ENCODE measurements at regions not wholly inside any gene's neighbourhood (a gene's known extent, or its start where the extent isn't known, plus 50 kb on each side); places are given as distances from the start of the nearest gene placed in this dataset.

DNA sequence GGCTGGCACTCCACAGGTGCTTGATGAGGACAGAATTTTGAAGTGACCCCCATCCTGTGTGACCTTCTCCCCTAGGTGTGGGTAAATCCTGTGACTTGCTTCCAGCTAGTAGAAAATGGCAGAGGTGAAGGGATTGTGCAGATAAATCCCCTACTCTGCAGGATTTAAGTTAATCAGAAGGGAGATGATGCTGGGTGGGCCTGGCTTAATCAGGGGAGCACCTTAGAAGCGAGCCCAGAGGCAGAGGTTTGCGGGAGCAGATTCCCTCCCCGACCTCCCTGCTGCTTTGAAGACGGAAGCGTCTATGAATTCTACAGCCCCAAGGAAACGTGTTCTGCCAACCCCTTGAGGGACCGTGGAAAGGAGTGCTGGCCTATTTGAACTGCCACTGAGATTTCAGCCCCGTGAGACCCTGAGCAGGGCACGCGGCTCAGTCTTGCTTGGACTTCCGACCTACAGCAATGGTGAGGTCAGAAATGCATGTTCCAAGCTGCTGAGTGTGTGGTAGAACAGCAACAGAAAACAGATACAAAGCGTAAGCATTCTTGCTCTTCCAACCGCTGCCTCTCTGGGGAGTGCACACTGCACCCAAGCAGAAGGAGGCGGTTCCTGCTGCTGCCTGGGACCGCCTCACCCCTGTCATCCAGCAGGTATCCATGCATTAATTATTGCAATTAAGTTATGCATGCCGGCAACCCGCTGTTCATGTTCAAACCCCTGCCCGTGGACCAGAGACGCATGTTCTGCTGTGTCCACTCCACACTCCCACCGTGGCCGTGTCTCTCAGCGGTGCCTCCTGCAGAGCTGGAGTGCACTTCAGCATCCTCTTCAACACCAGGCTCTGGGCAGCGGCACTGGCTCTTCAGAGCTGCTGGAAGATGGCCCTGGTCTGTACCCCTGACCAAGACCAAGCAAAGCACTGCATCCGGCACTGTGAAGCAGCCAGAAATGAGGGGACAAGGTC is 54.6 kb upstream of the RXRA start:
- POLR2A ChIA-PET: no interaction called here

DNA sequence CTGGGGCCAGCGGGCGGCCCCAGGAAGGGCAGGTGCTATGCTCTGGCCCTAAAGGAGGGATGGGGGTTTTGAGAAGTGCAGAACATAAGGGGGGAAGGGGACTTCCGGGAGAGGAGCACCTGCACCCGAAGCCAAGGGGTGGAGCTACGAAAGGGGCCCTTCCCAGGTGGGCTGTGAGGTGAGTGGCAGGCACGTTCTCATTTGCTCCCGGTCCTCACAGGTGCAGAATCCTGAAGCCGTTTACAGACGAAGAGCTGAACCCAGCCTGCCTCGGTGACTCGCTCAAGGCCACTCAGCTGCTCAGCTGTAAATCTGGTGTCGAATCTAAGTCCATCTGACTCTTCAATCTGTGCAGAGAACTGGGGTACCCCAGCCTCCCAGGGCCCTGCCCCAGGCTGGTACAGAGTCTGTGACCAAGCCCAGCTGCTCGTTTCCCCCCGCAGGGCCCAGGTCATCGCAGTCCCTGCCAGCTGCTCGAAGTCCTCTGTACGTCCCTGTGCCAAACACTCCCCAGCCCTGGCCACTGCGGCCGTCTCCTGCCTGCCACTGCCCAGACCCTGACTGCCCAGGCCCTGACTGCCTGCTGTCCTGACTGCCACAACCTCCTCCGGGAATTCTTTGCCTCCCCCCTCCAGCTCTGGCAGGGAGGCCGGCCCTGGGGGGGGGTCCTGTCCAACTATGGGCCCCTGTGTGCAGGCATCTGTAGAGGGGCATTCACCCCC is 53.8 kb upstream of the RXRA start:
- Mint-ChIP-seq H3K4me3 (no peak overlapping the region), H3K36me3 (no peaks in the 10 kb centered on the region), H3K27ac (peak overlapping the region in 1 of 10 donors; percentile 90), H3K27me3 (peaks cover 1 to 31% (median 19%) of the 10 kb centered on the region in 5 donors), H3K4me1 (peaks cover 0 to 29% (median 4%) of the 10 kb centered on the region in 4 donors), H3K9me3 (peaks cover 0 to 2% (median 0%) of the 10 kb centered on the region in 9 donors)
- ATAC-seq (no peak), DNase-seq (no peak)
- POLR2A ChIA-PET: no interaction called here

More for the DNA sequence above, 54.6 kb upstream of the RXRA start:
- H3K36me3 Mint-ChIP-seq: no peaks in the 10 kb centered on the region
- H3K27me3 Mint-ChIP-seq: peaks cover 3 to 28% (median 20%) of the 10 kb centered on the region in 5 donors
- peaks cover 0 to 25% (median 4%) of the 10 kb centered on the region in 4 donors for H3K4me1 Mint-ChIP-seq
- H3K27ac Mint-ChIP-seq: peak overlapping the region in 1 of 10 donors; percentile 90
- no peak overlapping the region for H3K4me3 Mint-ChIP-seq
- no peak for ATAC-seq
- no peak for DNase-seq
- H3K9me3 Mint-ChIP-seq: peaks cover 0 to 2% (median 0%) of the 10 kb centered on the region in 9 donors

DNA sequence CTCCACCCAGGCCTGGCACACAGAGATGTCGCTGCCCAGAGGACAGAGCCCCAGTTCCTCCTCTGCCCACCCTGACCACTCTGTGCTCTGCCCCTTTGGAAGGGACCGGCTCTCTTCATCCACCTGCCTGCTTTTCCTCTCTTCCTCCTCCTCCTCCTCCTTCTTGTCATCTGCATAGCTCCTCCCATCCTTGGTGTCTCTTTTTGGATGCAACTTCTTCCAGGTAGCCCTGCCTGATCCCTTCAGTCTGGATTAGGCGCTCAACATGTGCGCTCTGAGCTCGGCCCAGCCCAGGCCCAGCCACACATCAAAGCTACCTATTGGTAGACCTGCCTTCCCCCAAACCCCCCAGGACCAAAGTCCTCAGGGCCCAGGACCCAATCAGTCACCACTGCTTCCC is 52.6 kb upstream of the RXRA start:
- no peaks in the 10 kb centered on the region for H3K36me3 Mint-ChIP-seq
- no peak for ATAC-seq
- H3K4me3 Mint-ChIP-seq: no peak overlapping the region

DNA sequence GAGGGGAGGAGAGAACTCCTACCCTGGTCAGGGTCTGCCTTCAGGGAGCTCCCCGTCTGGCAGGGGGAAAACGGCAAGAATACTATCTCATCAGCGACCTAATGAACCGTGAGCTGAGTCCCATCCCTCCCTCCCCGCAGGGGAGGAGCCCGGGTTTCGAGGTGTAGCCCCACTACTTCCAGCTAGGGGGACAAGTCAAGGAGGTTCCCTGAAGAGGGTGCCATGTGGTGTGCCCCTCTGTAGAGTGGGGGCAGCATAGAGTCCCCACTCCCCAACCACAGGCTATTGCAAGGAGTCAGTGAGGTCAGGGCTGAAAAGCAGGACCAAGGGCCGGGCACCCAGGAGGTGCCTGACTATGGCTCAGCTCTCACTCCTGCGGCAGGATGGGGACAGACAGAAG is 50.9 kb upstream of the RXRA start:
- H3K4me1 Mint-ChIP-seq: peaks cover 0 to 11% (median 0%) of the 10 kb centered on the region in 4 donors
- no peaks in the 10 kb centered on the region for H3K9me3 Mint-ChIP-seq
- no peak overlapping the region for H3K27ac Mint-ChIP-seq
- ATAC-seq: no peak
- no peak for DNase-seq
- POLR2A ChIA-PET: no interaction called here
- H3K27me3 Mint-ChIP-seq: peaks cover 1 to 28% (median 19%) of the 10 kb centered on the region in 5 donors
- no peak overlapping the region for H3K4me3 Mint-ChIP-seq
- H3K36me3 Mint-ChIP-seq: no peaks in the 10 kb centered on the region

More for the DNA sequence above, 52.6 kb upstream of the RXRA start:
- H3K27me3 Mint-ChIP-seq: peaks cover 1 to 31% (median 19%) of the 10 kb centered on the region in 5 donors
- H3K9me3 Mint-ChIP-seq: peaks cover 0 to 2% (median 0%) of the 10 kb centered on the region in 9 donors
- peak overlapping the region in 2 of 10 donors; percentile 47 to 61 for H3K27ac Mint-ChIP-seq
- peaks cover 0 to 19% (median 0%) of the 10 kb centered on the region in 4 donors for H3K4me1 Mint-ChIP-seq
- POLR2A ChIA-PET: no interaction called here
- no peak for DNase-seq

DNA sequence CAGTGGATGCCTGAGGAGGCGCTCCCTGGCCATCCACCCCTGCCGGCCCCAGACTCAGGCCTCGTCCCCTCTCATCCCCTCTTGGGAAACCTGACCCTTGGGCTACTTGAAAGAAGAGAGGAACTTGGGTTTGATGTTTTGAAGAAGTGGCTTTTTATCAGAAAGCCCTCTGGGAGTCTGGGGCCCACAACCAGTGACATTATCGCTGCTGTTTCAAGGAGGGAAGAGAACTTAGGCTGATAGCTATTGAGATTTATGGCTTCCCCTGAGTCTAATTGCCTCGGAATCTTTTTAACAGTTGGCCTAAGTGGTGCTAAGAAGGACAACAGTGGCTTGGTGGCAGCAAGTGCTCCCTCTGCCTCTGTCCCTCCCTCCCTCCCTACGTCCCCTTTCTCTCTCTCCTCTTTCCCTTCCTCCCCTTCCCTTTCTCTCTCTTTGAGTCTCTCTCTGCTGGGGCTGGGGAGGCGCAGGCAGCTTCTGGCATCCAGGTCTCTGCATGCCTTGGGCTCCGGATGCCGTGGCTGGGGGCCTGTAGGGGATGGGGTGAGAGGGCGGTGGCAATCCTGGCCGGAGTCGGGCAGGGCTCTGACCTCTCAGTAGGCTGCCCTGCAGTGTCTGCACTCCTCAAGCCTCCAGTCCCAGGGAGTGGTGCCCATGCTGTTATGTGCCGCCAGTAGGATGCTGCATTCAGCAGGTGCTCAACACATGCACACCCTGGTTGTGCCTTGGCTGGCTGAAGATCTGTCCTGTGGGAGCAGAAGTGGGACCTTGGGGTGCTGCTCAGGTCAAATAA is 49.6 kb upstream of the RXRA start:
- Mint-ChIP-seq H3K36me3 (no peaks in the 10 kb centered on the region), H3K9me3 (no peaks in the 10 kb centered on the region), H3K27me3 (peaks cover 1 to 27% (median 19%) of the 10 kb centered on the region in 5 donors), H3K4me1 (peaks cover 0 to 7% (median 0%) of the 10 kb centered on the region in 4 donors), H3K4me3 (no peak overlapping the region), H3K27ac (peak overlapping the region in 2 of 10 donors; percentile 23 to 71)
- ATAC-seq (no peak), DNase-seq (no peak)
- POLR2A ChIA-PET: no interaction called here
